ENCODE measurements at regions not wholly inside any gene's neighbourhood (a gene's known extent, or its start where the extent isn't known, plus 50 kb on each side); places are given as distances from the start of the nearest gene placed in this dataset.

GRCh38 chr4:28822163-28822562, 1898.0 kb upstream of the PCDH7 start:
- Histone ChIP-seq H3K4me3 (replicated peaks; ENCODE audit: insufficient read depth, low read length) (no peak overlapping the region), H3K27ac (replicated peaks) (no peak overlapping the region), H3K27me3 (ENCODE audit: insufficient read depth, poor library complexity, severe bottlenecking) (no peaks in the 10 kb centered on the region)
- no peak for DNase-seq (ENCODE audit: low read depth in 1 of 2, low spot score in 1 of 2)
- no peak for TF ChIP-seq POLR2AphosphoS5 (IDR thresholded peaks at IDR 0.05; ENCODE audit: low read depth)
- no peak for TF ChIP-seq CTCF (IDR thresholded peaks at IDR 0.05; ENCODE audit: insufficient read depth, low read length)
- no peak for TF ChIP-seq GABPA (IDR thresholded peaks at IDR 0.05; ENCODE audit: low read depth)
- TF ChIP-seq SPI1 (IDR thresholded peaks at IDR 0.05; ENCODE audit: borderline replicate concordance, low read depth), result no peak
- TF ChIP-seq REST (IDR thresholded peaks at IDR 0.05; ENCODE audit: insufficient replicate concordance, low read depth), result no peak

GRCh38 chr4:28827866-28828265, 1892.3 kb upstream of the PCDH7 start:
- H3K27me3 ChIP-seq (ENCODE audit: insufficient read depth, poor library complexity, severe bottlenecking), result no peaks in the 10 kb centered on the region
- H3K27ac ChIP-seq (replicated peaks), result no peak overlapping the region
- no peak for DNase-seq (ENCODE audit: low read depth in 1 of 2, low spot score in 1 of 2)
- TF ChIP-seq CTCF (IDR thresholded peaks at IDR 0.05; ENCODE audit: insufficient read depth, low read length), result no peak
- no peak for TF ChIP-seq REST (IDR thresholded peaks at IDR 0.05; ENCODE audit: insufficient replicate concordance, low read depth)
- no peak for TF ChIP-seq SPI1 (IDR thresholded peaks at IDR 0.05; ENCODE audit: borderline replicate concordance, low read depth)
- no peak for TF ChIP-seq POLR2AphosphoS5 (IDR thresholded peaks at IDR 0.05; ENCODE audit: low read depth)
- TF ChIP-seq GABPA (IDR thresholded peaks at IDR 0.05; ENCODE audit: low read depth), result no peak
- no peak overlapping the region for H3K4me3 ChIP-seq (replicated peaks; ENCODE audit: insufficient read depth, low read length)

- TF ChIP-seq POLR2AphosphoS5 (IDR thresholded peaks at IDR 0.05; ENCODE audit: low read depth) (no peak), SPI1 (IDR thresholded peaks at IDR 0.05; ENCODE audit: borderline replicate concordance, low read depth) (no peak), REST (IDR thresholded peaks at IDR 0.05; ENCODE audit: insufficient replicate concordance, low read depth) (no peak), CTCF (IDR thresholded peaks at IDR 0.05; ENCODE audit: insufficient read depth, low read length) (no peak), GABPA (IDR thresholded peaks at IDR 0.05; ENCODE audit: low read depth) (no peak)
- Histone ChIP-seq H3K27ac (replicated peaks) (no peak overlapping the region), H3K4me3 (replicated peaks; ENCODE audit: insufficient read depth, low read length) (no peak overlapping the region), H3K27me3 (ENCODE audit: insufficient read depth, poor library complexity, severe bottlenecking) (no peaks in the 10 kb centered on the region)
- no peak for DNase-seq (ENCODE audit: low read depth in 1 of 2, low spot score in 1 of 2)
Observed at GRCh38 chr4:28831867-28832266, 1888.3 kb upstream of the PCDH7 start.

All from HL-60 (cell line).